CD8-positive, alpha-beta memory T cell (primary cell): ENCODE measurements at regions not wholly inside any gene's neighbourhood (a gene's known extent, or its start where the extent isn't known, plus 50 kb on each side); places are given as distances from the start of the nearest gene placed in this dataset.

Experiments used
- CTCF ChIA-PET: fragments of 350-600 bp; sonication (Branson Sonifier 250); formaldehyde crosslinking; loops from one replicate; lab custom pipeline; 2021; ENCODE audit warnings: antibody characterized with exemption; lab: Charles Lee
- POLR2A ChIA-PET: fragments of 350-600 bp; sonication (Branson Sonifier 250); formaldehyde crosslinking; loops from one replicate; lab custom pipeline; 2021; ENCODE audit warnings: antibody characterized with exemption; lab: Charles Lee
- DNase-seq, 5 donors: peaks; one replicate each; pipeline versions ENCODE4 v3.0.0 to v3.0.0-alpha.2; 2020 to 2022; ENCODE audit warnings: mixed read lengths in 1 of 5
- H3K27ac ChIP-seq: one replicate; pipeline ENCODE4 v1.7.0; 2013; ENCODE audit warnings: low read depth, mild to moderate bottlenecking, low read length, moderate library complexity
- H3K27me3 ChIP-seq: 2 replicates; pipeline ENCODE4 v1.7.0; 2013; ENCODE audit warnings: low read length, mild to moderate bottlenecking; ENCODE audit not compliant: insufficient read depth, poor library complexity, severe bottlenecking
- H3K36me3 ChIP-seq: 2 replicates; pipeline ENCODE4 v1.7.0; 2013; ENCODE audit warnings: mild to moderate bottlenecking, low read length, moderate library complexity; ENCODE audit not compliant: insufficient read depth
- H3K4me1 ChIP-seq: 2 replicates; pipeline ENCODE4 v1.7.0; 2013; ENCODE audit warnings: mild to moderate bottlenecking, low read length, moderate library complexity; ENCODE audit not compliant: insufficient read depth
- H3K4me3 ChIP-seq: 2 replicates; pipeline ENCODE4 v1.7.0; 2013; ENCODE audit warnings: mild to moderate bottlenecking, low read length
- H3K9me3 ChIP-seq: 2 replicates; pipeline ENCODE4 v1.7.0; 2013; ENCODE audit warnings: mild to moderate bottlenecking, low read length
- H3K27ac Mint-ChIP-seq, 8 donors: one replicate each; pipeline ENCODE4 v1.8.0; 2020 to 2021; ENCODE audit warnings: mixed read lengths in 8 of 8, mild to moderate bottlenecking in 6 of 8, inconsistent platforms in 3 of 8, moderate library complexity in 3 of 8
- H3K27me3 Mint-ChIP-seq, 2 donors: one replicate each; pipeline ENCODE4 v1.8.0; 2020 to 2021; ENCODE audit warnings: mixed read lengths in 2 of 2, mild to moderate bottlenecking in 1 of 2, moderate library complexity in 1 of 2
- H3K36me3 Mint-ChIP-seq, 3 donors: one replicate each; pipeline ENCODE4 v1.8.0; 2020 to 2021; ENCODE audit warnings: mixed read lengths in 3 of 3, inconsistent platforms in 1 of 3, mild to moderate bottlenecking in 1 of 3
- H3K4me1 Mint-ChIP-seq, 3 donors: one replicate each; pipeline ENCODE4 v1.8.0; 2020 to 2021; ENCODE audit warnings: mixed read lengths in 3 of 3, inconsistent platforms in 1 of 3, mild to moderate bottlenecking in 1 of 3
- H3K4me3 Mint-ChIP-seq, 7 donors: one replicate each; pipeline ENCODE4 v1.8.0; 2020 to 2021; ENCODE audit warnings: mixed read lengths in 7 of 7, mild to moderate bottlenecking in 6 of 7, moderate library complexity in 4 of 7, inconsistent platforms in 2 of 7
- H3K9me3 Mint-ChIP-seq, 5 donors: one replicate each; pipeline ENCODE4 v1.8.0; 2020 to 2022; ENCODE audit warnings: mixed read lengths in 5 of 5, mild to moderate bottlenecking in 3 of 5, moderate library complexity in 2 of 5, inconsistent platforms in 1 of 5

- POLR2A ChIA-PET = no interaction called here
- Histone ChIP-seq H3K27ac (no peak overlapping the region), H3K27me3 (no peaks in the 10 kb centered on the region), H3K4me3 (no peak overlapping the region), H3K9me3 (no peaks in the 10 kb centered on the region), H3K36me3 (no peaks in the 10 kb centered on the region), H3K4me1 (no peaks in the 10 kb centered on the region)
- H3K4me3 Mint-ChIP-seq = no peak overlapping the region
- no peak overlapping the region for H3K27ac Mint-ChIP-seq
- H3K9me3 Mint-ChIP-seq = peaks cover 0 to 3% (median 0%) of the 10 kb centered on the region in 5 donors
- CTCF ChIA-PET = no interaction called here
- H3K27me3 Mint-ChIP-seq = peaks cover 10 to 39% of the 10 kb centered on the region in 2 donors
- no peaks in the 10 kb centered on the region for H3K36me3 Mint-ChIP-seq
- DNase-seq = no peak
- H3K4me1 Mint-ChIP-seq = no peaks in the 10 kb centered on the region
Measured at GRCh38 chr13:73201626-73202025, 142.8 kb downstream of the KLF5 start.

GRCh38 chr13:73198991-73199411 is 140.2 kb downstream of the KLF5 start:
- Mint-ChIP-seq H3K9me3 (no peaks in the 10 kb centered on the region), H3K36me3 (no peaks in the 10 kb centered on the region)
- POLR2A ChIA-PET = no interaction called here

GRCh38 chr13:73195091-73195490 is 136.3 kb downstream of the KLF5 start:
- POLR2A ChIA-PET = no interaction called here
- H3K36me3 Mint-ChIP-seq = no peaks in the 10 kb centered on the region
- CTCF ChIA-PET = no interaction called here
- no peak overlapping the region for H3K27ac ChIP-seq
- H3K4me3 ChIP-seq = no peak overlapping the region
- no peaks in the 10 kb centered on the region for H3K9me3 Mint-ChIP-seq
- DNase-seq = no peak
- H3K4me1 ChIP-seq = no peaks in the 10 kb centered on the region
- peaks cover 8 to 21% of the 10 kb centered on the region in 2 donors for H3K27me3 Mint-ChIP-seq
- H3K9me3 ChIP-seq = no peaks in the 10 kb centered on the region
- H3K4me1 Mint-ChIP-seq = peaks cover 0 to 5% (median 0%) of the 10 kb centered on the region in 3 donors
- no peaks in the 10 kb centered on the region for H3K36me3 ChIP-seq
- no peaks in the 10 kb centered on the region for H3K27me3 ChIP-seq
- no peak overlapping the region for H3K4me3 Mint-ChIP-seq
- no peak overlapping the region for H3K27ac Mint-ChIP-seq

More at GRCh38 chr13:73198991-73199411, 140.2 kb downstream of the KLF5 start:
- DNase-seq = no peak
- CTCF ChIA-PET = no interaction called here
- peaks cover 7 to 35% of the 10 kb centered on the region in 2 donors for H3K27me3 Mint-ChIP-seq
- H3K4me1 Mint-ChIP-seq = no peaks in the 10 kb centered on the region
- no peaks in the 10 kb centered on the region for H3K36me3 ChIP-seq
- no peaks in the 10 kb centered on the region for H3K4me1 ChIP-seq
- no peak overlapping the region for H3K27ac ChIP-seq
- no peak overlapping the region for H3K4me3 Mint-ChIP-seq
- no peaks in the 10 kb centered on the region for H3K27me3 ChIP-seq
- H3K27ac Mint-ChIP-seq = no peak overlapping the region
- no peaks in the 10 kb centered on the region for H3K9me3 ChIP-seq
- no peak overlapping the region for H3K4me3 ChIP-seq

- Histone ChIP-seq H3K9me3 (no peaks in the 10 kb centered on the region), H3K4me3 (no peak overlapping the region), H3K27me3 (no peaks in the 10 kb centered on the region), H3K27ac (no peak overlapping the region), H3K36me3 (no peaks in the 10 kb centered on the region), H3K4me1 (no peaks in the 10 kb centered on the region)
- no peak overlapping the region for H3K4me3 Mint-ChIP-seq
- H3K27ac Mint-ChIP-seq = no peak overlapping the region
- H3K36me3 Mint-ChIP-seq = no peaks in the 10 kb centered on the region
- H3K27me3 Mint-ChIP-seq = peaks cover 8 to 21% of the 10 kb centered on the region in 2 donors
- POLR2A ChIA-PET = no interaction called here
- H3K4me1 Mint-ChIP-seq = peaks cover 0 to 6% (median 0%) of the 10 kb centered on the region in 3 donors
- no peaks in the 10 kb centered on the region for H3K9me3 Mint-ChIP-seq
- CTCF ChIA-PET = no interaction called here
- no peak for DNase-seq
Measured at GRCh38 chr13:73194310-73194709, 135.5 kb downstream of the KLF5 start.

GRCh38 chr13:73193554-73193953 is 134.7 kb downstream of the KLF5 start:
- no peak overlapping the region for H3K4me3 Mint-ChIP-seq
- no peak overlapping the region for H3K27ac ChIP-seq
- no peaks in the 10 kb centered on the region for H3K27me3 ChIP-seq
- no peaks in the 10 kb centered on the region for H3K9me3 Mint-ChIP-seq
- H3K9me3 ChIP-seq = no peaks in the 10 kb centered on the region
- peaks cover 0 to 6% (median 0%) of the 10 kb centered on the region in 3 donors for H3K4me1 Mint-ChIP-seq
- no peak for DNase-seq
- no peaks in the 10 kb centered on the region for H3K36me3 Mint-ChIP-seq
- no peak overlapping the region for H3K27ac Mint-ChIP-seq
- H3K36me3 ChIP-seq = no peaks in the 10 kb centered on the region
- POLR2A ChIA-PET = no interaction called here
- H3K27me3 Mint-ChIP-seq = peaks cover 8 to 15% of the 10 kb centered on the region in 2 donors
- no peaks in the 10 kb centered on the region for H3K4me1 ChIP-seq
- no peak overlapping the region for H3K4me3 ChIP-seq
- CTCF ChIA-PET = no interaction called here

GRCh38 chr13:73190477-73190876 is 131.7 kb downstream of the KLF5 start:
- H3K27me3 ChIP-seq = no peaks in the 10 kb centered on the region
- Mint-ChIP-seq H3K4me1 (peaks cover 0 to 6% (median 0%) of the 10 kb centered on the region in 3 donors), H3K36me3 (no peaks in the 10 kb centered on the region), H3K27me3 (peaks cover 5 to 8% of the 10 kb centered on the region in 2 donors), H3K9me3 (no peaks in the 10 kb centered on the region), H3K27ac (no peak overlapping the region), H3K4me3 (no peak overlapping the region)
- H3K4me3 ChIP-seq = no peak overlapping the region
- ChIA-PET POLR2A (no interaction called here), CTCF (no interaction called here)
- H3K9me3 ChIP-seq = no peaks in the 10 kb centered on the region
- no peaks in the 10 kb centered on the region for H3K4me1 ChIP-seq
- H3K27ac ChIP-seq = no peak overlapping the region
- H3K36me3 ChIP-seq = no peaks in the 10 kb centered on the region
- DNase-seq = no peak

- H3K27ac ChIP-seq = no peak overlapping the region
- H3K4me1 ChIP-seq = no peaks in the 10 kb centered on the region
- no peak for DNase-seq
- CTCF ChIA-PET = interaction anchor here (1.0 kb wide), 1 partner anchor 16 kb away, joined by 3 read pairs; no protein-coding TSS in a partner anchor
- H3K9me3 Mint-ChIP-seq = no peaks in the 10 kb centered on the region
- no peaks in the 10 kb centered on the region for H3K36me3 ChIP-seq
- POLR2A ChIA-PET = no interaction called here
- peaks cover 0 to 6% (median 0%) of the 10 kb centered on the region in 3 donors for H3K4me1 Mint-ChIP-seq
- no peaks in the 10 kb centered on the region for H3K9me3 ChIP-seq
- no peaks in the 10 kb centered on the region for H3K27me3 ChIP-seq
- H3K27ac Mint-ChIP-seq = no peak overlapping the region
- H3K27me3 Mint-ChIP-seq = peaks cover 5 to 8% of the 10 kb centered on the region in 2 donors
- no peak overlapping the region for H3K4me3 Mint-ChIP-seq
- H3K36me3 Mint-ChIP-seq = no peaks in the 10 kb centered on the region
- H3K4me3 ChIP-seq = no peak overlapping the region
Measured at GRCh38 chr13:73189776-73190175, 131.0 kb downstream of the KLF5 start.

GRCh38 chr13:73189362-73189761 is 130.6 kb downstream of the KLF5 start:
- H3K27me3 ChIP-seq = no peaks in the 10 kb centered on the region
- Mint-ChIP-seq H3K4me3 (no peak overlapping the region), H3K36me3 (no peaks in the 10 kb centered on the region), H3K27ac (no peak overlapping the region), H3K4me1 (peaks cover 0 to 6% (median 0%) of the 10 kb centered on the region in 3 donors), H3K9me3 (no peaks in the 10 kb centered on the region), H3K27me3 (peaks cover 5 to 8% of the 10 kb centered on the region in 2 donors)
- no peak overlapping the region for H3K27ac ChIP-seq
- no peaks in the 10 kb centered on the region for H3K36me3 ChIP-seq
- H3K9me3 ChIP-seq = no peaks in the 10 kb centered on the region
- no peak overlapping the region for H3K4me3 ChIP-seq
- no peaks in the 10 kb centered on the region for H3K4me1 ChIP-seq
- CTCF ChIA-PET = interaction anchor here (1.0 kb wide), 1 partner anchor 16 kb away, joined by 3 read pairs; no protein-coding TSS in a partner anchor
- no peak for DNase-seq
- POLR2A ChIA-PET = no interaction called here
